ENCODE measurements at regions not wholly inside any gene's neighbourhood (a gene's known extent, or its start where the extent isn't known, plus 50 kb on each side); places are given as distances from the start of the nearest gene placed in this dataset.

DNA sequence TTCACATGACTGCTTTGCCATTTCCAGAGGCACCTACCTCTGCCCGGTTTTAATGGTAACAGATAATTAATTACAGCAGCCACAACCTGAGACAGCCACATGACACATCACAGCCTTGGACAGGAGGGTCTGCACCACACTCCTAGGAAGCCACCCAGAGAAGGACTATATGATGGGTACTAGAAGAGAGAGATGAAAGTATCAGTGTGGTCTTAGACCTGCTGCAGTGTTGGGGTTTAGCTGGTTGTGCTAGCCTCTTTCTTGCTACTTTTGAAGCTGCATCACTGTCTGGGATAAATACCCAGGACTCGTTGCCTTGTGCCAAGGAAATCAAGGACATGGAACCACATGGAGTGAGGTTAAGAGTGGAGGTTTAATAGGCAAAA is 266.4 kb downstream of the ICE1 start:
- DNase-seq (ENCODE audit: low spot score), result no peak
- Mint-ChIP-seq H3K4me1 (peaks cover 16% of the 10 kb centered on the region), H3K4me3 (no peak overlapping the region), H3K9me3 (peaks cover 3% of the 10 kb centered on the region), H3K27me3 (ENCODE audit: insufficient read depth, low read depth) (peaks cover 4% of the 10 kb centered on the region), H3K27ac (no peak overlapping the region), H3K36me3 (no peaks in the 10 kb centered on the region)
- Histone ChIP-seq H3K9me3 (ENCODE audit: low read depth) (no peaks in the 10 kb centered on the region), H3K4me3 (no peak overlapping the region), H3K27ac (no peak overlapping the region), H3K36me3 (no peaks in the 10 kb centered on the region), H3K9ac (no peak overlapping the region), H4K20me1 (ENCODE audit: low read depth) (no peaks in the 10 kb centered on the region), H3K4me2 (no peak overlapping the region), H3K79me2 (ENCODE audit: low read depth) (no peaks in the 10 kb centered on the region), H3K4me1 (peaks cover 9% of the 10 kb centered on the region), H3K27me3 (no peaks in the 10 kb centered on the region), H3F3A (ENCODE audit: low read depth) (no peaks in the 10 kb centered on the region), H2AFZ (replicated peaks) (no peak overlapping the region)
- no peak for TF ChIP-seq EZH2phosphoT487 (IDR thresholded peaks at IDR 0.05)
- no peak for TF ChIP-seq EZH2 (IDR thresholded peaks at IDR 0.05)
- TF ChIP-seq, protein P1, sequence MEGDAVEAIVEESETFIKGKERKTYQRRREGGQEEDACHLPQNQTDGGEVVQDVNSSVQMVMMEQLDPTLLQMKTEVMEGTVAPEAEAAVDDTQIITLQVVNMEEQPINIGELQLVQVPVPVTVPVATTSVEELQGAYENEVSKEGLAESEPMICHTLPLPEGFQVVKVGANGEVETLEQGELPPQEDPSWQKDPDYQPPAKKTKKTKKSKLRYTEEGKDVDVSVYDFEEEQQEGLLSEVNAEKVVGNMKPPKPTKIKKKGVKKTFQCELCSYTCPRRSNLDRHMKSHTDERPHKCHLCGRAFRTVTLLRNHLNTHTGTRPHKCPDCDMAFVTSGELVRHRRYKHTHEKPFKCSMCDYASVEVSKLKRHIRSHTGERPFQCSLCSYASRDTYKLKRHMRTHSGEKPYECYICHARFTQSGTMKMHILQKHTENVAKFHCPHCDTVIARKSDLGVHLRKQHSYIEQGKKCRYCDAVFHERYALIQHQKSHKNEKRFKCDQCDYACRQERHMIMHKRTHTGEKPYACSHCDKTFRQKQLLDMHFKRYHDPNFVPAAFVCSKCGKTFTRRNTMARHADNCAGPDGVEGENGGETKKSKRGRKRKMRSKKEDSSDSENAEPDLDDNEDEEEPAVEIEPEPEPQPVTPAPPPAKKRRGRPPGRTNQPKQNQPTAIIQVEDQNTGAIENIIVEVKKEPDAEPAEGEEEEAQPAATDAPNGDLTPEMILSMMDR (IDR thresholded peaks at IDR 0.05), result no peak

DNA sequence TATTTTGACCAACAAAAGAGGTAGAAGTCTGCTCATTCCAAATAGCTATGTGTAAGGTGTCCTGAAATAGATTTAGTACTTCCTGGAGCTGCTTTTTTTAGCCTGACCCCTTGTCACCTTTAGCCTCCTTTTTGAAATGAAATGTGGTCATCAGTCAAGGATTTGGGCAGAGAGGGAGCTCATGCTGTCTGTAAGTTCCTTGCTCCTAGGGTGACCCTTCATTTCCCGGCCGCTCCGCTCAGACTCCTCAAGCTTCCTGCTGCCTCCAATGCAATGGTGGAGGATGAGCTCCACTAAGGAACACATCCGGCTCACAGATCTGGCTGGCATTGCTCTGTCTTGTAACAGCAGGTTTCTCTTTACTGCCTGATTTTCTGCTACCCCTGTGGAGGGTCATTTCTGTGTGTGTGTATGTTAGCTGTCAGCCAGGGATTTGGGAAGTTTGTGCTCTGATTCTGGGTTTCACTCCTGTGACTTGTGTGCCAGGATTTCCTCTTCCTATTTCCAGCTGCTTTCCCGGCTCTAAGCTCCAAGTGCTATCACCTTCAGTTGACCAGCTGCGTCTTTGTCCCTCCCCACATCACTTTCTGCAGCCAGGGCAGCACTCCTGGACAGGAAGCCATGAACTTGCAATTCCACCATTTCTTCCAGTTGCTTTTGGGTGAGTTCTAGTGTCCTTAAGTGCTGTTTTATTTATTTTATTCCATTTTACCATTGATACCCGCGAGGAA is 265.9 kb downstream of the ICE1 start:
- peak overlapping the region; percentile 47 for H2AFZ ChIP-seq (replicated peaks)
- TF ChIP-seq EZH2 (IDR thresholded peaks at IDR 0.05) (no peak), EZH2phosphoT487 (IDR thresholded peaks at IDR 0.05) (no peak)
- TF ChIP-seq, protein P1 (IDR thresholded peaks at IDR 0.05), result no peak
- no peak overlapping the region for H3K27ac ChIP-seq

DNA sequence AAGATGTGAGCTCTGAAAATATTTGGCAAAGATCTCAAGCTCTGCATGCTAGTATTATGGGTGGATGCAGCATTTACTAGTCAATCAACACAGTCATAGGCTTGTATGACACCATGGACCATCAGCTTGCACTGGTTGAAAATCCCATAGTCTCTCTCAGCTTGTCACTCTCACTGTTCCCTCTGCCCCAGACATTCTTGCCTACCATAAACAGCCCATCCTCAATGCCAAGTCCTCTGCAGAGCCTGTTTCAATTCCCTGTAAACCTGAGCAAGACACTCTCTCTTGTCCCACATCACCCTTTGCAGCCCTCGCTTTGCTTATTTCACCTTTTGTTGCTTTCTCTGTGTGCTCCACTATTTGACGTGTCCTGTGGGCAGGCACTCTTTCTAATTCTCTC is 264.6 kb downstream of the ICE1 start:
- no peaks in the 10 kb centered on the region for H4K20me1 ChIP-seq (ENCODE audit: low read depth)
- no peaks in the 10 kb centered on the region for H3F3A ChIP-seq (ENCODE audit: low read depth)
- no peak for TF ChIP-seq EZH2phosphoT487 (IDR thresholded peaks at IDR 0.05)
- TF ChIP-seq EZH2 (IDR thresholded peaks at IDR 0.05), result no peak
- TF ChIP-seq, protein P1 (IDR thresholded peaks at IDR 0.05), result no peak
- H3K27me3 ChIP-seq, result no peaks in the 10 kb centered on the region
- H3K27ac Mint-ChIP-seq, result no peak overlapping the region
- no peak overlapping the region for H3K4me2 ChIP-seq
- no peak for DNase-seq (ENCODE audit: low spot score)
- no peak overlapping the region for H3K4me3 Mint-ChIP-seq
- H3K4me3 ChIP-seq, result no peak overlapping the region
- H2AFZ ChIP-seq (replicated peaks), result no peak overlapping the region
- H3K36me3 Mint-ChIP-seq, result no peaks in the 10 kb centered on the region
- H3K9me3 Mint-ChIP-seq, result peaks cover 3% of the 10 kb centered on the region
- H3K4me1 Mint-ChIP-seq, result peaks cover 16% of the 10 kb centered on the region
- H3K9ac ChIP-seq, result no peak overlapping the region
- no peak overlapping the region for H3K27ac ChIP-seq
- H3K9me3 ChIP-seq (ENCODE audit: low read depth), result no peaks in the 10 kb centered on the region
- peaks cover 9% of the 10 kb centered on the region for H3K4me1 ChIP-seq
- H3K36me3 ChIP-seq, result no peaks in the 10 kb centered on the region
- no peaks in the 10 kb centered on the region for H3K79me2 ChIP-seq (ENCODE audit: low read depth)
- peaks cover 4% of the 10 kb centered on the region for H3K27me3 Mint-ChIP-seq (ENCODE audit: insufficient read depth, low read depth)

More for the DNA sequence above, 265.9 kb downstream of the ICE1 start:
- Mint-ChIP-seq H3K4me1 (peaks cover 16% of the 10 kb centered on the region), H3K4me3 (no peak overlapping the region), H3K36me3 (no peaks in the 10 kb centered on the region), H3K9me3 (peaks cover 3% of the 10 kb centered on the region), H3K27ac (no peak overlapping the region), H3K27me3 (ENCODE audit: insufficient read depth, low read depth) (peaks cover 4% of the 10 kb centered on the region)
- Histone ChIP-seq H3F3A (ENCODE audit: low read depth) (no peaks in the 10 kb centered on the region), H3K36me3 (no peaks in the 10 kb centered on the region), H3K4me3 (no peak overlapping the region), H4K20me1 (ENCODE audit: low read depth) (no peaks in the 10 kb centered on the region), H3K27me3 (no peaks in the 10 kb centered on the region), H3K9ac (no peak overlapping the region), H3K9me3 (ENCODE audit: low read depth) (no peaks in the 10 kb centered on the region), H3K4me2 (no peak overlapping the region), H3K79me2 (ENCODE audit: low read depth) (no peaks in the 10 kb centered on the region), H3K4me1 (peaks cover 9% of the 10 kb centered on the region)
- DNase-seq (ENCODE audit: low spot score), result no peak

All from neural progenitor cell (in vitro differentiated cells).